ENCODE measurements at regions not wholly inside any gene's neighbourhood (a gene's known extent, or its start where the extent isn't known, plus 50 kb on each side); places are given as distances from the start of the nearest gene placed in this dataset.

DNA sequence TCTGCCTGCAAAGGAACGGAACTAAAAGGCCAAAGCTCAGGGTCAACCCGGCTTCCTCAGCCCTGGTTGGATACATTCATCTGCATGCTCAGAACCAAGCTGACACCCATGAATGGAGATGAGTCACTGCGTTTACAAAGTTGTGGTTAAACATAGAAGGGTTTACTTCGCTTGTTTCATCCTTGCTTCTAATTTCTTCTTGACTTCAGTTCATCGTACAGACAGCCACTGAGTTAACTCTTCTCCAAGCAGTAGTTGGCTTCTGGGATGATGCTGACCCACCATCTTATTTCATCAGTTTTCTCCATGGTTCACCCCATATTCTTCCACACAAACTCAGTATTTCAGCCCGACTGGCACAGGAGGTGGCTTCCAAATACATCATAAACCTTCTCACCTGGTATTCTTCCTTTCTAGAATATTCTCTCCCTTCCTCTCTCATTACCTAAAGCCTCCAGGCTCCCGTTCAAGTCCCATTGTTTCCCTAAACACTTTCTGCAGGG is 166.3 kb upstream of the RNF32 start (continued):
- TF ChIP-seq, protein P1, sequence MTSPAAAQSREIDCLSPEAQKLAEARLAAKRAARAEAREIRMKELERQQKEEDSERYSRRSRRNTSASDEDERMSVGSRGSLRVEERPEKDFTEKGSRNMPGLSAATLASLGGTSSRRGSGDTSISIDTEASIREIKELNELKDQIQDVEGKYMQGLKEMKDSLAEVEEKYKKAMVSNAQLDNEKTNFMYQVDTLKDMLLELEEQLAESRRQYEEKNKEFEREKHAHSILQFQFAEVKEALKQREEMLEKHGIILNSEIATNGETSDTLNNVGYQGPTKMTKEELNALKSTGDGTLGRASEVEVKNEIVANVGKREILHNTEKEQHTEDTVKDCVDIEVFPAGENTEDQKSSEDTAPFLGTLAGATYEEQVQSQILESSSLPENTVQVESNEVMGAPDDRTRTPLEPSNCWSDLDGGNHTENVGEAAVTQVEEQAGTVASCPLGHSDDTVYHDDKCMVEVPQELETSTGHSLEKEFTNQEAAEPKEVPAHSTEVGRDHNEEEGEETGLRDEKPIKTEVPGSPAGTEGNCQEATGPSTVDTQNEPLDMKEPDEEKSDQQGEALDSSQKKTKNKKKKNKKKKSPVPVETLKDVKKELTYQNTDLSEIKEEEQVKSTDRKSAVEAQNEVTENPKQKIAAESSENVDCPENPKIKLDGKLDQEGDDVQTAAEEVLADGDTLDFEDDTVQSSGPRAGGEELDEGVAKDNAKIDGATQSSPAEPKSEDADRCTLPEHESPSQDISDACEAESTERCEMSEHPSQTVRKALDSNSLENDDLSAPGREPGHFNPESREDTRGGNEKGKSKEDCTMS (CRISPR knock-in tag; conservative IDR thresholded peaks at IDR 0.05): no peak
- peak; percentile 68; the same call in 1 of the 2 replicates for TF ChIP-seq SOX5 (CRISPR knock-in tag; IDR thresholded peaks at IDR 0.05; ENCODE audit: borderline replicate concordance)
- peak; percentile 47; the same call in 1 of the 2 replicates for TF ChIP-seq FOXK1 (CRISPR knock-in tag; IDR thresholded peaks at IDR 0.05; ENCODE audit: borderline replicate concordance, low read depth)
- no peak for TF ChIP-seq ZNF34 (CRISPR knock-in tag; IDR thresholded peaks at IDR 0.05; ENCODE audit: borderline replicate concordance)
- no peak for TF ChIP-seq PHF5A (CRISPR knock-in tag; IDR thresholded peaks at IDR 0.05; ENCODE audit: low read depth, unreplicated experiment)
- TF ChIP-seq POGZ (CRISPR knock-in tag; IDR thresholded peaks at IDR 0.05): peak; percentile 45; the same call in 1 of the 2 replicates
- TF ChIP-seq CREB1 (IDR thresholded peaks at IDR 0.05): no peak
- TF ChIP-seq CREB1 (CRISPR knock-in tag; IDR thresholded peaks at IDR 0.05): no peak
- peak; percentile 61; the same call in 1 of the 2 replicates for TF ChIP-seq TBX2 (CRISPR knock-in tag; IDR thresholded peaks at IDR 0.05; ENCODE audit: borderline replicate concordance)
- TF ChIP-seq SMC3 (IDR thresholded peaks at IDR 0.05; ENCODE audit: low read length): no peak
- 0 out of 2 replicates have a peak, but pooled peaks have one; percentile 43 for TF ChIP-seq WIZ (CRISPR knock-in tag; IDR thresholded peaks at IDR 0.05)
- TF ChIP-seq HES4 (CRISPR knock-in tag; IDR thresholded peaks at IDR 0.05; ENCODE audit: borderline replicate concordance): no peak
- TF ChIP-seq RCOR2 (CRISPR knock-in tag; IDR thresholded peaks at IDR 0.05): 0 out of 2 replicates have a peak, but pooled peaks have one; percentile 19
- TF ChIP-seq TCF7 (IDR thresholded peaks at IDR 0.05; ENCODE audit: low read depth): peak; percentile 16; the same call in 1 of the 2 replicates
- TF ChIP-seq HNF4G (IDR thresholded peaks at IDR 0.05; ENCODE audit: borderline replicate concordance, low read depth, low read length): peak; percentile 62; the same call in 1 of the 2 replicates
- no peak for TF ChIP-seq HNF4G (CRISPR knock-in tag; IDR thresholded peaks at IDR 0.05; ENCODE audit: borderline replicate concordance, low read depth)
- peak; percentile 55; the same call in 1 of the 2 replicates for TF ChIP-seq BCL6 (CRISPR knock-in tag; IDR thresholded peaks at IDR 0.05)
- TF ChIP-seq POLR2A (IDR thresholded peaks at IDR 0.05; ENCODE audit: insufficient read depth in 1 of 2, low read depth in 2 of 2, low read length in 2 of 2): no peak
- TF ChIP-seq, protein P2, sequence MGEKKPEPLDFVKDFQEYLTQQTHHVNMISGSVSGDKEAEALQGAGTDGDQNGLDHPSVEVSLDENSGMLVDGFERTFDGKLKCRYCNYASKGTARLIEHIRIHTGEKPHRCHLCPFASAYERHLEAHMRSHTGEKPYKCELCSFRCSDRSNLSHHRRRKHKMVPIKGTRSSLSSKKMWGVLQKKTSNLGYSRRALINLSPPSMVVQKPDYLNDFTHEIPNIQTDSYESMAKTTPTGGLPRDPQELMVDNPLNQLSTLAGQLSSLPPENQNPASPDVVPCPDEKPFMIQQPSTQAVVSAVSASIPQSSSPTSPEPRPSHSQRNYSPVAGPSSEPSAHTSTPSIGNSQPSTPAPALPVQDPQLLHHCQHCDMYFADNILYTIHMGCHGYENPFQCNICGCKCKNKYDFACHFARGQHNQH (CRISPR knock-in tag; IDR thresholded peaks at IDR 0.05): 0 out of 2 replicates have a peak, but pooled peaks have one; percentile 50
- TF ChIP-seq GABPA (IDR thresholded peaks at IDR 0.05; ENCODE audit: low read depth, low read length): no peak
- 0 out of 2 replicates have a peak, but pooled peaks have one; percentile 23 for TF ChIP-seq GABPA (CRISPR knock-in tag; IDR thresholded peaks at IDR 0.05; ENCODE audit: low read depth)
- 0 out of 2 replicates have a peak, but pooled peaks have one; percentile 16 for TF ChIP-seq RAD21 (CRISPR knock-in tag; IDR thresholded peaks at IDR 0.05)
- TF ChIP-seq NR2C2 (CRISPR knock-in tag; IDR thresholded peaks at IDR 0.05; ENCODE audit: borderline replicate concordance): peak; percentile 58; the same call in 1 of the 2 replicates
- peak; percentile 69; the same call in 1 of the 2 replicates for TF ChIP-seq TGIF2 (CRISPR knock-in tag; IDR thresholded peaks at IDR 0.05)
- TF ChIP-seq, protein P3, sequence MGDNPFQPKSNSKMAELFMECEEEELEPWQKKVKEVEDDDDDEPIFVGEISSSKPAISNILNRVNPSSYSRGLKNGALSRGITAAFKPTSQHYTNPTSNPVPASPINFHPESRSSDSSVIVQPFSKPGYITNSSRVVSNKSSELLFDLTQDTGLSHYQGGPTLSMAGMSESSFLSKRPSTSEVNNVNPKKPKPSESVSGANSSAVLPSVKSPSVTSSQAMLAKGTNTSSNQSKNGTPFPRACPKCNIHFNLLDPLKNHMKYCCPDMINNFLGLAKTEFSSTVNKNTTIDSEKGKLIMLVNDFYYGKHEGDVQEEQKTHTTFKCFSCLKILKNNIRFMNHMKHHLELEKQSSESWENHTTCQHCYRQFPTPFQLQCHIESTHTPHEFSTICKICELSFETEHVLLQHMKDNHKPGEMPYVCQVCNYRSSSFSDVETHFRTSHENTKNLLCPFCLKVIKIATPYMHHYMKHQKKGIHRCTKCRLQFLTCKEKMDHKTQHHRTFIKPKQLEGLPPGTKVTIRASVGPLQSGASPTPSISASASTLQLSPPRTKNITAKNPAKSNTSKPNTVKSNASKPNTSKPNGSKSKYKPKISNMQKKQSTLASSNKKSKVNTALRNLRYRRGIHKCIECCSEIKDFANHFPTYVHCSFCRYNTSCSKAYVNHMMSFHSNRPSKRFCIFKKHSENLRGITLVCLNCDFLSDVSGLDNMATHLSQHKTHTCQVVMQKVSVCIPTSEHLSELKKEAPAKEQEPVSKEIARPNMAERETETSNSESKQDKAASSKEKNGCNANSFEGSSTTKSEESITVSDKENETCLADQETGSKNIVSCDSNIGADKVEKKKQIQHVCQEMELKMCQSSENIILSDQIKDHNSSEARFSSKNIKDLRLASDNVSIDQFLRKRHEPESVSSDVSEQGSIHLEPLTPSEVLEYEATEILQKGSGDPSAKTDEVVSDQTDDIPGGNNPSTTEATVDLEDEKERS (CRISPR knock-in tag; IDR thresholded peaks at IDR 0.05): no peak
- TF ChIP-seq KLF16 (CRISPR knock-in tag; IDR thresholded peaks at IDR 0.05): 0 out of 4 replicates have a peak, but pooled peaks of 1 of the 2 experiments have one; percentile 23
- peak; percentile 64 for TF ChIP-seq MED1 (CRISPR knock-in tag; IDR thresholded peaks at IDR 0.05)

Measured in HepG2 (cell line).